ENCODE measurements at regions not wholly inside any gene's neighbourhood (a gene's known extent, or its start where the extent isn't known, plus 50 kb on each side); places are given as distances from the start of the nearest gene placed in this dataset.

DNA sequence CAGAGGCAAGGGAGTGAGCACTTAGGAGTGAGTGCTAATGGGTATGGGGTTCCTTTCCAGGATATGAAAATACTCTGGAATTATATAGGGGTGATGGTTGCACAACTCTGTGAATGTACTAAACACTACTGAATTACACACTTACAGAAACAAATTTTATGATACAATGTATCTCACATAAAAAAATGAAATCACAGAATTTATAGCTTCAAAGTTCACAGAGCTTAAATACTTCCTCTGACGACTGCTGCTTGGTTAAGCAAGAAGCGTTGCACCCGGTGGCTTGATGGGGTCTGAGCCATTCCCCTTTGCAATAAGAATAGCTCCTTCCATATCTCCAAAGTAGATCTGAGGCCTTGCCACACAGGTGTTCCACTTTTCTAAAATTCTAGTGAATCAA lies 835.1 kb downstream of the TSN start:
- DNase-seq = no peak

DNA sequence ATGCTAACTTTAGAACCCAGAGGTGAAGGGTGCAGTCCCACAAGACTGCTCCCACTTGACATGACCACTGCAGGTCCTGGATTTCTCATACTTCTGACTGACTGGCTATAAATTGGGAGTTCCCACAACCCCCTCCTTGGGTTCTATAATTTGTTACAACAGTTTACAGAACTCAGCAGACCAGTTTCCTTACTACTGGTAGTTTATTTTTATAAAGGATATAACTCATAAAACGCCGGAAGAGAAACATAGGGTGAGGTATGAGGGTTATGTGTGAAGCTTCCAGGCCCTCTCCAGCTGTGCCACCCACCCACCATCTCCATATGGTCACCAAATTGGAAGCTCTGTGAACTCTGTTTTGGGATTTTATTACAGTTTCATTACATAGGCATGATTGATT lies 839.6 kb downstream of the TSN start:
- no peak for DNase-seq

DNA sequence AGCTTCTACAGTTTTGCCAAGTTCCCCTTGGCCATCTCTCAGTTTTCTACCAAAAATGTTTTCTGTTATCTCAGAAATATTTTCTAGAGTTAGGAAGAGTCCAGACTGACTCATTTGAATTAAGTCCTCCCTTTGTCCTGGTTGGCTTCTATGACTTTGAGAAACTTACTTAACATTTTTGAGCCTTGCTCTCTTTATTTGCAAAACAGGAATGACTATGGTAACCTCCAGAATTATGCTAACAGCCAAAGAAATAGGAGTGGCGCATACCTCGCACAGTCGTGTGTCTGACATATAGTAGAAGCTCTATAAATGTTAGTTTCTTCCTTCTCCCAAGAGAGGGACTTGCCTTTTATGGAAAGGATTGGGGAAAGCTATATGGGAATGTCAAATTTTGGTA lies 841.1 kb downstream of the TSN start:
- DNase-seq = no peak

DNA sequence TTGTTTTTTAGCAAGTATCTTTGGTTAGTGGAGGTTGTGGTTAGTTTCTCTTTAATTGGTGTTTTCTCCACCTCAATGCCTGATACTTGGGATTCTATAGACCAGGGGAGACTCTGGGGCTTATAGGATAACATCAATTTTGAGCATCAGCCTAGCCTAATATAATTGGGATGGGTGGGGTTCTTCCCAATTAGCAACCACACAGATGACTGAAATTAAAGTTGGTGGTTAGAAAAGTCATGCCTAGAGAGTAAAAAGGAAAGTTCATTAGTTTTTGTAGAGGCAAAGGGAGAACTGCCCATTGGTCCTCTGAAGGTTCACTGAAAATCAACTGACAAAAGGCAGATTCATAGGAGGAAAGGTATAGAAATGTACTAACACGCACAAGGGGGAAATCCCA lies 843.3 kb downstream of the TSN start:
- DNase-seq = no peak

DNA sequence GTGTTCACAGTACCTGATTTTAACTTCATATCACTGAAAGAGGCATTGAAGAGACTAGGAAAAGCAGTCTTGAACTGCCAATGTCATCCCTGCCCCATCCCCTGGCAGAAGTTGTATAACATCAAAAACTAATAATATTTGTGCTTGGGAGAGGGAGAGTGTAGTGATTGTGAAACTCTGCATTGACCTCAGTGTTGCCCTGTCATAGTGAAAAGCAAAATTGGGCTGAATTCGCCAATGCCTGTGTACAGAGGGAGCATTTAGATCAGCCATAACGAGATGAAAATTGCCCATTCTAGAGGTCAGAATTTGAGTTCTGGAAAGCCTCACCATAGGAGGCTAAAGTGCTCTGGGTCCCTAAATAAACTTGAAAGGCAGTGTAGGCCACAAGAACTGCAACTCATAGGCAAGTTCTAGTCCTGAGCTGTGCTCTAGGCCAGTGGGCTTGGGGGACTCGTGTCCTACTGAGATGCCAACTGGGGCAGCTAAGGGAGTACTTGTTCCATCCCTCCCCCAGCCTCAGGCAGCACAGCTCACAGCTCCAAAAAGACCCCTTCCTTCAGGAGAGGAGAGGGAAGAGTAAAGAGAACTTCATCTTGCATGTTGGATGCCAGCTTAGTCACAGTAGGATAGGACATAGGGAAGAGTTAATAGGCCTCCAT lies 855.6 kb downstream of the TSN start:
- DNase-seq = no peak

DNA sequence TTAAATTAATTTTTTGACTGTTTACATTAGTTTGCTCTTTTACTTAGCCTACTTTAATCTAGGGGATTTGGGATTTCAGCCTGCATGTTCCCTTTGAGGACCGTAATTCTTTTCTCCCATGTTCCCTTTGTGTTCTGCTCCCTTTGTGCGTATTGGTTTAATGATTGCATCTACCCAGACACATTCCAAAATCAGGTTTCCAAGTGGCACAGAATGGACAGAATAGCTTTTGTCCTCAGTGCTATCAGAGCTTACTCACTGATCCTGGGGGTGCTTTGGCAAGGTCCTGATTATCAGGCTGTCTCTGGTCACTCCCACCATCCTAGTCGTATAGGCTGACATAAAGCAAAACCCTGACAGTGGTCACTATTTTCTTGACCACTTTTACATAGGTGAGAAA lies 867.5 kb downstream of the TSN start:
- DNase-seq = no peak

DNA sequence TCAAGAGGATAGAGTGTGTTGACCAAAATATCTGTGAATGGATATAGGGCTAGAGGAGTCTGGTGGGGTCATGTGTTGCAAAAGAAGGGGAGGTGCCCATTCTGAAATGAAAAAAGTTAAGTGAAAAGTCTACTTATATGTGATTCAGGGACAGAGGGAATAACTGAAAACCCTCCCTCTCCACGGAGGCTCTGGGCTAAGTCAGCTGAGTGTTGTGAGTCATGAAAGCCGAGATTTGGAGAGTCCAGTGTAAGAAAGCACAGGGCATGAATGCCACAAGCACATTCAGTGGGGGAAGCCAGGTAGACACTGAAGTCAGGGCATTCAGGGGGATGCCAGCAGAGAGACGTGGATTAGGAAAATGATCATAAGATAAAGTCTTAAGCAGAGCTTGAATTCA lies 871.9 kb downstream of the TSN start:
- no peak for DNase-seq

DNA sequence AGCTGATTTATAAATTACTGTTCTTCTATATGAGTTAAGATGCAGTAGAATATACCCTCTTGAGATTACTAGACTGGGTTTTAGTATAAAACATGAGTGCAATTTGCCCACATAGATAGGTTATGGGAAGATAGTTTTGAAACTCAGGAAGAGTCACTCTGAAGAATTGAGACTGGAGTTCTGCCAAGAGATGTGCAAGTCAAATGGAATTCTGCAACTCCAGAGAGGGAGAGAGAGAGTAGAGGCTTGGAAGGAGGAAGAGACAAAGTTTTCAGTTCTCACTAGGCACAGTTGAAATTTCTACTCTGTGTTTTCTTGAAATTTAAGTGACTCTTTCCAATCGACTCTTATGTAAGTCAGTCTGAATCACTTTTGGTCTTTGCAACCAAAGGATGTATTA lies 878.8 kb downstream of the TSN start:
- DNase-seq = no peak

DNA sequence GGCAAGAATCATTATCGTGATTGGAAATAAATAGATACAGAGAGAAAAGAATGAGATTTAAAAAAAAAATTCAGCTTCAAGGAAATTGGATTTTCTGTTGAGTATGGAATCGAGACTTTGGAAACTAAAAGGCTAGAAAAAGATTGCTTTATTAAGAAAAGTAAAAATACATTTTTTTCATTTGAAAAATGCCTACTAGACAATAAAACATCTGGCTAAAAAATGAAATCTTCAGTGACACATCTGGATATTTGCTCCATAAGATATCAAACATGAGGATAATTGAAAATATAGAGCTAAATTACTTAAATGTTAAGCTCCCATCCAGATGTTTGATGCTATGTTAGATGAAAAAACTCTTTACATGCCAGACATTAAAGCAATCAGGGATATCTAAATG lies 879.5 kb downstream of the TSN start:
- no peak for DNase-seq

DNA sequence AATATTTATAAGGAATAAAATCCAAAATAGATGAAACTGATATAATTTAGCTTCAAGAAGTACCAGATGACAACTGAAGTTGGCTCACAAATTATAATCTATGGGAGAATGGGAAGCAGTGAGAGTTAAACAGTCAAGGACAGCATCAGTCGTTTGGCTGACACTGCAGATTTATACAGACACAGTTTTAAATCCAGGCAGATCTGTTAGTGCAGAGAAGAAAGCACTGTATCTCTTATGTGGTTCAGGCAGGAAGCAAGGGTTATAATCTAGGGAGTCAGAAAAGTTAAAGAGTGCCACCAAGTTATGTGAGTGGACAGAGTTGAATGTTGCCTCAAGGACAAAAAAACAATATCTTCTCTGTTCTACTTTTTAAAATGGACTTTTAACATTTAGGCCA lies 880.2 kb downstream of the TSN start:
- no peak for DNase-seq

DNA sequence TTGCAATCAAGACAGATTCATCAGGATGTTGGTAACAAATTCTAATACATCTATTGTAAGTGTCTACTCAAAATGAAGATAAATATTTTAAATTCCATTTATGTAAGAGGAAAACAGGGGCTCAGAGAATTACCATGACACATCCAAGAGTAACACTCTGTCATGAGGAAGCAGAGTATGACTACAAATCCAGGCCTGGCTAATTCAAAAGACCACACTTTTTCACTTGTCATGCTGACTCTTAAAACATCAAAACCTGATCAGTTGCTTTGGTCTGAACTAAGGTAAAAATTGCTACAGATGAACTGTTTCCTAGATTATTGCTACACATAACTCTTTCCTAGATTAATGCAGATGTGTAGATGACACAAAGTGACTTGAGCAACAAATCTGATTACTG lies 880.6 kb downstream of the TSN start:
- DNase-seq = no peak

DNA sequence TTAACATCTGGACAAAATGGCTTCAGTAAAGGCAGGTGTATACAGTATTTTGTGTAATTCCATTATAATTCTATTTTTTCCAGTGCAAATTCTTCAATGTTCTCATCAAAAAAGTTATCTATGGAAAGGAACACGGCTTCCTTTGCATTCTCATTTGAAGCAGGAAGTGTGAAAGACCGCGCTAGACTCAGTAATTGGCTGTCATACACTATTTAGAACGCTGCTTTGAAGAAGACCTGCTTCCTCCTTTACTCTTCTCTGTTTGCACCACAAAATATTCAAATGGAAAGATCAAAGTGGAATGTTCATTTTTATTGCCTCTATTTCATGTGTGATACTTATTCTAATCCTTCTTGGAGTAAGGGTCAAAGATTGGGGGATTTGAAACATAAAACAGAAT lies 883.7 kb downstream of the TSN start:
- no peak for DNase-seq

DNA sequence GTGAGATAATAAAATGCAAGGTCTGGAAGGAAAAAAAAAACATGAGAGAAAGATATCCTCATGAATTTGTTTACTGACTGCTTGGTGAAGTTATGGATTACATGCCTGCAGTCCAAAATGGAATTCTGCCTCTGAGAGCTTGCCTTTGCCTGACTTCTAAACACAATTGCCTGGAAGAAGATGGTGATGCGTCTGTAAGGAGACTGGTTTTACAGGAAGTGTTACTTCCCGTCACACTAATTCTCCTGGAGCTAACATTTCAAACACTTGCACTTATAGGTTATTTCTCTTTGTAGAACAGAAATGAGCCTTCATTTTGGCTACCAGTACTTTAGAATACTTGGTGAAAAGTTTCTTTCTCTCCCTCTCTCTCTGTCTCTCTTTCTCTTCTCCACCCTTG lies 884.3 kb downstream of the TSN start:
- no peak for DNase-seq

DNA sequence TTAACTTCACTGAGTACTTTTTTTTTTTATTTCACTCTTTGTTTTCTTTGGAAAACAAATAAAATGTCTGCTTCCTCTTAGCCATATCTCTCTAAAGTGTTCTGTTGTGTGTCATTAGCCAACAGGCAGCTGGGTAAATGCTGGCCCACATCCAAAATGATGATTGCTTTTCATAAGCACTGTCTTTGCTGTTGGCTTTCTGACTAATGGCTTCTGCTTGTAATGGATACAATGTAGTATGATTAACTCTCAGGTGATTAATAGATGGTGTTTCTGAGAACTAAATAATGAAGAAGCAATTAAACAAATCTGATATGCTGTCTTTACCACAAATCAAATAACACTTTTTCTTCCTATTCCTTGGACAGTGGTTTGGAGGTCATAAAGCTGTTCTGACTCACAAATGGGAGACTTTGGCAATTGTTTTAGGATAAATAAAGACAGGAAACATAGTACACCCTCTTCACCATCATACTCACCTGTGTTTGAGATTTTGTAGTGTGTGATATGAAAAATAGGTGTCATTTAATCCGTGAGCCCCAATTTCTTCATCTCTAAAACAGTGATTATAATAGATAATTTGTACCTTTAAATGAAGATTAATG lies 888.4 kb downstream of the TSN start:
- no peak for DNase-seq

DNA sequence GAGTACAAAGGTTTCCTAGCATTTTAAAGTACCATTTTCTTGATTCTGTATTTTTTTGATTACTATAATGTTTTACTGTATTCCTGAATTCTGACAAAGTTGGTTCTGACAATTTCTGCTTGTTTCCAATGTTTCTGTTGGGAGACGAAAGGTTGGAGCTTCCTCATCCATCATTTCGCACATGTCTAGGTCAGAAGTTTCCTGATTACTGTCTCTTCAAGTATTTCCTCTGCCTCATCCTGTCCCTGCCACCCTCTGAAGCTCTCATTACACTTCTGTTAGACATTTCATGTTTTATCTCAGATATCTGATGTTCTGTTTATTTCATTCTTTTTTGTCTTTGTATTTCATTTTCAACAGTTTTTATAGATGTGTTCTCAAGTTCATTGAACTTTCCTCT lies 895.8 kb downstream of the TSN start:
- DNase-seq = no peak

DNA sequence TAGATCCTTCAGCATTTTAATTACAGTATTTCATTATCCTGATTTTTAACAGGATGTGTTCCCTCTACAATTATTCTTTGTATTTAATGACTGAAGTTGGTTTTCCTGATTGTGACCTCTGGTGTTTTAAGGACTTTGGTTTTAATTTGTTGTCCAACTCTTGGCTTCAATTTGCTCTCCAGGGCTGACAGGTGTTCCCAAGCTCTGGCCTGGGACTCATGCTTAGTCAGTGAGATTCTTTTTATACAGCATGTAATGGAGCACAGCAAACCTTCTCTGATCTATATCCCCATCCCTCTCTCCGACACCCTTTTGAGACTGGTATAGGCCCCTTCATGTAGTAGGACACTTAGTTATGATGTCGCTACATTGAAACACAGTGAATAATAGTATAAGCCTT lies 896.3 kb downstream of the TSN start:
- DNase-seq = no peak

DNA sequence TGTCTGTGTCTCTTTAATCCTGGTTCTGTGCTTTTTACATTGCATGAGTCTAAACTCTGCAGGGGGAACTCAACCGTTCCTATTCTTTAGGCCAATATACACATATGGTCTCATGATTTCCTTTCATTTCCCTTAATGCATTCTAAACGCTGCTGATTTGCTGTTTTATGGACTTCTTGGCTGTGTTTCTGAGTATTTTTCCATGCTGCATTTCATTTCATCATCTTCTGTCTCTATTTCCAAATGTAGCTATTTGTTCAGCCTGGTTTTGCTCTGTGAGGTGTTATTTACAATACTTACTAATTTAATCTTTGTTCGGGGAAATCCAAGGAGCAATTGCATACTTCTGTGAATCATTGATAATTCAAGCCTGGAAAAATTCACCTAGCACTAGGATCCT lies 897.2 kb downstream of the TSN start:
- DNase-seq = no peak

DNA sequence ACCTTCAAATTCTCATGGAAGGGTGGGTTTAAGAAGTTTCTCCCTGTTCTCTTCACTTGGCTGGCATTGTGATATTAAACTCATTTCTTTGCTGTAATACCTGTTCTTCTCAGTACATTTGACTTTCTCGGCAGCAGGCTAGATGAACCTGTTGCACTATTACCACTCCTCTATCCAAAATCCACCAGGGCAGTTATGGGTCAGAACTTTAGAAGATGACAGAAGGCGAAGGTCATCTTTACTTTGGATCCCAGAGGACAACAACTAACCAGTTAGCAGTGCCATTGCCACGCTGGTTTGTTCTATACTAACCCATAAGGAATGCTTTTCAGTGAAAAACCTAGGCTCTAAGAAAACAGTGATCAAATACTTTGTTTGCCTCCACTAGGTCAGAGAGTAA lies 901.0 kb downstream of the TSN start:
- DNase-seq = no peak

DNA sequence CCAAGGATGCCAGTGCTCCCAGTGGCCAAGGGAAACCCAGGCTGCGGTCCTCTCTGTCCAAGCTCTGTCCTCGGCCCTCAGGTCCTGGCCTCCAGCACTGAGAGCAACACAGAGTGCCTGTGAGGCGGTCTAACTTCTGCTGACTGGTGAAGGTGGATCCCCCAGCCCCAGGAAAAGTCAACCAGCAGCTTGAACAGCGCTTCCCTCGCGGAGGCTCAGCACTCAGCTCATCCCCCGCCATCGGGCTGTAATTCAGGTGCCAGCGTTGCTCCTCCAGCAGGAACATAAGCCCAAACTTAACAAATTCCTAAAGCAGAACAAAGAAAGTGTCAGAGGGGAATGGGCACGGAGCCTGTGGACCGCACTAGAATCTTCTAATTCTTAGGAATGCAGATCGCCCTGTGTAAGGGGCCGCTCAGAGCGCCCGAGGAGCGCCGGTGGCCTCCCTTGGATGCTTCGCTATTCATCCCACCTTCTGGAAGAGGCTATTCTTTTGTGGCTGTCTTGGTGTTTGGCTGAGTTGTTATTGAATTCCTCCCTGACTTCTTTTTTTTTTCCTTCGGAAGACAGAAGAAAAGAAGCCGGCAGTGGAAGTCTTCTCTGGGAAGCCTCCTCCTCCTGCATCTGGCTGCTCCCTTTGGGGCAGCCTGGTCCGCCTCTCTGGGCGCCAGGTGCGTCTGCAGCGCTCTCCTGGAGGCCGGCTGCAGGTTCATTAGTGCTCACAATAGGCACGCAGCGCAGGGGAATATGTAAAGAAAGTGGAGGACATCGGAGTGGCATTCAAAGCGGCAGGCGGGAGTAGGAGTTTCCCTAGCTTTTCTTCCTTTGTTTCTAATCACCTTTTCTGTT lies 905.6 kb downstream of the TSN start:
- no peak for DNase-seq

DNA sequence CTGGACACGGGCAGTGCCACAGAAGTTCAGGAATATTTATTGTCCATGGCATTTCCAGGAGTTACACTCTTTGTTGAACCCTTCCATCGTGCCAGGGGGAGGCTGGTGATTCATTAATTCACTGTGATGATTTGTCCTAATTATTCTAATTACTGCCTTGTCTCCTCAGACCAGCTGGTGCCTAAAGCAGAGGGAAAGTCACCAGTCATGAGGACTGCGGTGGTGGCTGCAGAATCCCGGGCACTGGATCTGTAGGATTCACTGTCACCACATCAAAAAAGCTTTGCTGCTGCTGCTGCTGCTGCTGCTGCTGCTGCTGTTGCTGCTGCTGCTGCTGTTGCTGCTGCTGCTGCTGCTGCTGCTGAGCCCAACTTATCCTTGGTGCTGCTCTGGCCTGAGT lies 908.2 kb downstream of the TSN start:
- no peak for DNase-seq

DNA sequence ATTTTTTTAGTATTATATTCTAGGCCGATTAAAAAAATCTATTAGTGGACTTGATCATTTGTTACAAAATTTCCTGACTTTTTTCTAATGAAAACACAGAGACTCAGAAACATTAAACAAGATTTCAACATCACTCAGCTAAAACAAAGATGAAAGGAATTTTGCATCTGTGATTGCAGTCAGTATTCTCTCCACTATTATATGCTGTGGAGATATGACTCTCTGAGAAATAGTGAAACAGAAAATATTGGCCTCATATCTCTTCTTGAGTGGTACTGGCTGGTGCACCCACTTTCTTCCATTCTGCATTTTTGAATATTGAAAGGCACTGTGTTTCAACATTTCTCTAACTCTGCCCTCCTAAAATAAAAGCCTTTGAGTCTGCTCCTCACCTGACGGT lies 914.2 kb downstream of the TSN start:
- no peak for DNase-seq

DNA sequence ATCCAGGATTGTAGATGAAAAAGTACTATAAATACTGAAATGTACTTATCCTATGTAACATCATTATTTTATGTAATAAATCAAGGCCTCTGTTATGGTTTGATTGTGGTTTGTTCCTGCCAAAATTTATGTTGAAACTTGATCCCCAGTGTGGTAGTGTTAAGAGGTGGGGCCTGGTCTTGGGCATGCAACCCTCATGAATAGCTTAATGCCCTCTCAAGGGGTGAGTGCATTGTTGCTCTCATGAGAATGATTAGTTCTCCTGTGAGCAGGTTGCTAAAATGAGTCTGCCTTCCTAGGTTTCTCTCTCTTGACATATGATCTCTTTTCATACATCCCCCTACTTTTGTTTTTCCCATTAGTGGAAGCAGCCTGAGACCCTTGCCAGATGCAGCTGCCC lies 915.4 kb downstream of the TSN start:
- DNase-seq = no peak

DNA sequence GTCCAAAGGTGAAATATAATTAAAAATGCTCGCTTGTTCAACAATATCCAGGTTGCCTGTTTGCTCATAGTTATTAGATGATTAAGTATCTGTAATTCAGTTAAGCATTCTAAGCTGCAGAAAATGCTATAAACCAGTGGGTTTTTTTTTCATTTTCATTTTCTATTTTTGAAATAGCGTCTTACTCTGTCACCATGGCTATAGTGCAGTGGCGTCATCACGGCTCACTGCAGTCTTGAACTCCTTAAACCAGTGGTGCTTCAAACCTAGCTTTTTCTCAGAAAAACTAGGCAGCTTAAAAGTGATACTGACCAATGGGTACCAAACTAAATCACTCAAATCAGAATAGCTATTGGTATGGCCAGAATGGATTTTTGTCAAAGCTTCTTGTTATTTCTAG lies 925.2 kb downstream of the TSN start:
- DNase-seq = no peak

DNA sequence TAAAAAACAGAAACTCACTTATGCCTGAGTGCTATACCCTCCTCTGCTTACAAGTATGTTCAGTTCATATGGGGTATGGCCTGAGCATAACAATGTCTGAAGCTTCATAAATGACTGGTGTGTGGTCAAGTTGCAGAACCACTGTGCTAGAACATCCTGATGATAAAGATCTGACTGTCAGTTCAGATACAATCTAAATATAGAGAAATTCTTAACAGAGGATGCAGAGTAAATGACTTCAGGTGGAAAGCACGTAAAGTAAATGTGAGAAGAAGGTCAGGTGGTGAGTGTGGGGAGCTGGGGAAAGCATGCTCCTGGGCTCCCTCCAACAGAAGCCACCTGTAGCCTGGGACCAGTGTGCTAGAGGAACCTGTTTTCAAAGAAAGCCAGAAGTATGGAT lies 926.2 kb downstream of the TSN start:
- DNase-seq = no peak

DNA sequence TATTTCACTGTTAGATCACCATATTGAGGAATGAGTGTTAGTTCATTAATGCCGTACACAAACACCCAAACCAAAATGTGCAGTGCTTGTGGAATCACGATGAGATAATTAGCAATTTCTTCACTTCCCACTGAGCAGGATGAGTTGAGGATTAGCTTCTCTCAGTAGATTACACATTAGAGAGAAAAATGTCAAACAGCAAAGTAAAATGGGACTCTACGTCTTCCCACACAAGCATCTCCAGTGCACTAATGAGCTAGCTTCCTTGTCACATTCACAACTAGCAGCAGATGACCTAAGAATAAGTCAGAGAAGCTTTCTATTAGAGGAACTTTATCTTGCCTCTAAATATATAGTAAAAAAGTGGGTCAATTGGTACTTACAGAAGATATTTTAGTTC lies 926.9 kb downstream of the TSN start:
- DNase-seq = no peak

All from stimulated activated CD4-positive, alpha-beta T cell treated with anti-CD3 and anti-CD28 coated beads, Interleukin-4, amount 100 ng/mL, for 4 hours (primary cell).